Panc1 (cell line): ENCODE measurements at regions not wholly inside any gene's neighbourhood (a gene's known extent, or its start where the extent isn't known, plus 50 kb on each side); places are given as distances from the start of the nearest gene placed in this dataset.

Experiments
- ATAC-seq: fragments of 200-7000 bp; cut with Tn5 transposase; 2 replicates; pipeline ENCODE4 v1.9.1; 2020; ENCODE audit warnings: mild to moderate bottlenecking, moderate library complexity
- BruUV-seq: library from RNA; stranded (reverse); fragments of 400-500 nt; replicated peaks from 2 replicates; lab custom pipeline; 2021; lab: Mats Ljungman, UMichigan
- CTCF ChIA-PET: fragments of 300-600 bp; sonication (Branson Sonifier 250); formaldehyde crosslinking; loops from one replicate; lab custom pipeline; 2022; ENCODE audit warnings: antibody characterized with exemption; lab: Charles Lee
- POLR2A ChIA-PET: fragments of 300-600 bp; sonication (Branson Sonifier 250); formaldehyde crosslinking; loops from one replicate; lab custom pipeline; 2022; ENCODE audit warnings: antibody characterized with exemption; lab: Charles Lee
- DNase-seq: peaks from one replicate; pipeline ENCODE4 v3.0.0-alpha.2; 2010; ENCODE audit warnings: low read depth, low spot score
- H3K27ac ChIP-seq: 2 replicates; pipeline ENCODE4 v1.5.1; 2011; ENCODE audit warnings: mild to moderate bottlenecking, low read length, inconsistent platforms
- H3K27me3 ChIP-seq: fragments of 200-500 bp; sonication (Bioruptor generic); 2 replicates; pipeline ENCODE4 v1.6.0; 2014; ENCODE audit warnings: low read length, inconsistent platforms; ENCODE audit not compliant: control insufficient read depth, insufficient read depth
- H3K36me3 ChIP-seq: fragments of 200-500 bp; sonication (Bioruptor generic); 2 replicates; pipeline ENCODE4 v1.5.1; 2014; ENCODE audit warnings: inconsistent platforms, mild to moderate bottlenecking, low read length, moderate library complexity; ENCODE audit not compliant: control insufficient read depth, insufficient read depth
- H3K4me1 ChIP-seq: 2 replicates; pipeline ENCODE4 v1.5.1; 2011; ENCODE audit warnings: inconsistent platforms, mild to moderate bottlenecking, low read length, moderate library complexity; ENCODE audit not compliant: control insufficient read depth, insufficient read depth
- H3K4me3 ChIP-seq, 2 experiments: 2 replicates each; pipeline ENCODE4 v1.5.1; 2011 to 2012; ENCODE audit warnings: low read depth in 2 of 2, low read length in 2 of 2, mild to moderate bottlenecking in 2 of 2, inconsistent platforms in 1 of 2, moderate library complexity in 1 of 2
- H3K9me3 ChIP-seq: fragments of 200-500 bp; sonication (Bioruptor generic); 2 replicates; pipeline ENCODE4 v1.5.1; 2014; ENCODE audit warnings: low read depth, mild to moderate bottlenecking, inconsistent platforms, low read length, moderate library complexity; ENCODE audit not compliant: control insufficient read depth, insufficient read depth
- CTCF ChIP-seq: fragments of 450-650 bp; IDR thresholded peaks from 2 replicates; pipeline ENCODE4 v1.5.1; 2017; ENCODE audit warnings: mild to moderate bottlenecking
- POLR2AphosphoS5 ChIP-seq: IDR thresholded peaks from 2 replicates; pipeline ENCODE4 v1.6.1; 2012; ENCODE audit warnings: mild to moderate bottlenecking, low read depth, low read length, moderate library complexity
- SIN3A ChIP-seq: IDR thresholded peaks from 2 replicates; pipeline ENCODE4 v1.6.1; 2012; ENCODE audit warnings: low read depth, mild to moderate bottlenecking, low read length, moderate library complexity, borderline replicate concordance; ENCODE audit not compliant: insufficient read depth
- TCF7L2 ChIP-seq: IDR thresholded peaks from 2 replicates; pipeline ENCODE4 v1.6.1; 2011; ENCODE audit warnings: mild to moderate bottlenecking, low read depth, low read length, inconsistent platforms
- in situ Hi-C: cut with HindIII; loops from 2 replicates; pipeline ENCODE4 v1.10.0; 2016; ENCODE audit warnings: low sequenced_read_pairs, low pct_unique_long_range_greater_than_20kb
- intact Hi-C: fragments of 100-400 bp; cut with micrococcal nuclease; formaldehyde crosslinking; loops from one replicate; pipeline ENCODE4 v1.10.0; 2022; ENCODE audit not compliant: unreplicated experiment
- TF ChIP-seq, protein P1 (sequence below), 2 experiments: IDR thresholded peaks; 2 replicates each; pipeline ENCODE4 v1.6.1; 2011 to 2012; ENCODE audit warnings: low read depth in 2 of 2, control low read depth in 1 of 2, low read length in 1 of 2, mild to moderate bottlenecking in 1 of 2, moderate library complexity in 1 of 2; ENCODE audit not compliant: insufficient read depth in 1 of 2

DNA sequence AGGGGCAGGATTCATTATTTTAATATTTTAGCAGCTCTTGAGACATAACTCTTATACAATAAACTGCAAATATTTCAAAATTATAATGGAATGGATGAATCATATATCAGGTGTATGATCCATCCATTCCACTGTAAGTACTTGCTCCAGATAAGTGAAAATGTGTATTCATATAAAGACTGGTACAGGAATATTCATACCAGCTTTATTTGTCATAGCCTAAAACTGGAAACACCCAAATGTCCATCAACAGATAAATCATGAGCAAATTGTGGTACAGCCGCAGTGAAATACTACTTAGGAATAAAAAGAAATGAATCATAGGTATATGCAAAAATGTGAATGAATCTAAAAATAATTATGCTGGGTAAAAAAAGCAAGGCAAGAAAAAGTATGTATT, 263.6 kb upstream of the SYT10 start:
- no peaks in the 10 kb centered on the region for H3K36me3 ChIP-seq
- no peaks in the 10 kb centered on the region for H3K4me1 ChIP-seq
- no peak overlapping the region for H3K27ac ChIP-seq
- no peaks in the 10 kb centered on the region for H3K27me3 ChIP-seq
- ChIA-PET POLR2A (no interaction called here), CTCF (no interaction called here)
- no peak for DNase-seq
- H3K9me3 ChIP-seq: peaks cover 11% of the 10 kb centered on the region
- intact Hi-C loops (no loop called here), in situ Hi-C loops (no loop called here)
- no TSS peak for BruUV-seq
- no peak overlapping the region for H3K4me3 ChIP-seq
- TF ChIP-seq SIN3A (no peak), TCF7L2 (no peak), POLR2AphosphoS5 (no peak), CTCF (no peak)
- TF ChIP-seq, protein P1, sequence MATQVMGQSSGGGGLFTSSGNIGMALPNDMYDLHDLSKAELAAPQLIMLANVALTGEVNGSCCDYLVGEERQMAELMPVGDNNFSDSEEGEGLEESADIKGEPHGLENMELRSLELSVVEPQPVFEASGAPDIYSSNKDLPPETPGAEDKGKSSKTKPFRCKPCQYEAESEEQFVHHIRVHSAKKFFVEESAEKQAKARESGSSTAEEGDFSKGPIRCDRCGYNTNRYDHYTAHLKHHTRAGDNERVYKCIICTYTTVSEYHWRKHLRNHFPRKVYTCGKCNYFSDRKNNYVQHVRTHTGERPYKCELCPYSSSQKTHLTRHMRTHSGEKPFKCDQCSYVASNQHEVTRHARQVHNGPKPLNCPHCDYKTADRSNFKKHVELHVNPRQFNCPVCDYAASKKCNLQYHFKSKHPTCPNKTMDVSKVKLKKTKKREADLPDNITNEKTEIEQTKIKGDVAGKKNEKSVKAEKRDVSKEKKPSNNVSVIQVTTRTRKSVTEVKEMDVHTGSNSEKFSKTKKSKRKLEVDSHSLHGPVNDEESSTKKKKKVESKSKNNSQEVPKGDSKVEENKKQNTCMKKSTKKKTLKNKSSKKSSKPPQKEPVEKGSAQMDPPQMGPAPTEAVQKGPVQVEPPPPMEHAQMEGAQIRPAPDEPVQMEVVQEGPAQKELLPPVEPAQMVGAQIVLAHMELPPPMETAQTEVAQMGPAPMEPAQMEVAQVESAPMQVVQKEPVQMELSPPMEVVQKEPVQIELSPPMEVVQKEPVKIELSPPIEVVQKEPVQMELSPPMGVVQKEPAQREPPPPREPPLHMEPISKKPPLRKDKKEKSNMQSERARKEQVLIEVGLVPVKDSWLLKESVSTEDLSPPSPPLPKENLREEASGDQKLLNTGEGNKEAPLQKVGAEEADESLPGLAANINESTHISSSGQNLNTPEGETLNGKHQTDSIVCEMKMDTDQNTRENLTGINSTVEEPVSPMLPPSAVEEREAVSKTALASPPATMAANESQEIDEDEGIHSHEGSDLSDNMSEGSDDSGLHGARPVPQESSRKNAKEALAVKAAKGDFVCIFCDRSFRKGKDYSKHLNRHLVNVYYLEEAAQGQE (IDR thresholded peaks at IDR 0.05; ENCODE audit: insufficient read depth in 1 of 2, low read depth in 2 of 2, low read length in 1 of 2): no peak
- no peak for ATAC-seq

DNA sequence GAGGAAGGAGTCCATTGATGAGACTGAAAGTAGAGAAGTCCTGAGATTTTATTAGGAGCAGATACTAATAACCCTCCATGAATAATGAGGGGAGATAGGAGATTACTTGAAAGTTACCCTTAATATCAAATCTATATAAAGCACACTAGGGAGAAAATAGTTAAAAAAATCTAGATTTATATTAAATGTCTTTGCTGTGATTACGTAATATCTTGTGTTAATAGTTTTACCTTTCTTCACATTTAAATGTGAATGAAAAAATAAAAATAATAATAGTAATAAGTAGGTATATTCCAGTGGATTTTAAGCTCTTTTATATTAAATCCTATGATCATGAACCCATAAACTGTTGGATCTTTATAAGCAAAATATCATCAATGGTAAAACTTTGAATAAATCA, 267.3 kb upstream of the SYT10 start:
- Histone ChIP-seq H3K4me1 (no peaks in the 10 kb centered on the region), H3K27me3 (no peaks in the 10 kb centered on the region), H3K27ac (no peak overlapping the region), H3K36me3 (no peaks in the 10 kb centered on the region), H3K9me3 (peaks cover 3% of the 10 kb centered on the region; the same call in 1 of the 2 replicates), H3K4me3 (no peak overlapping the region)
- no peak for ATAC-seq
- in situ Hi-C loops: no loop called here
- intact Hi-C loops: no loop called here
- CTCF ChIA-PET: no interaction called here
- DNase-seq: no peak
- no TSS peak for BruUV-seq
- POLR2A ChIA-PET: no interaction called here
- no peak for TF ChIP-seq CTCF
- no peak for TF ChIP-seq POLR2AphosphoS5
- TF ChIP-seq TCF7L2: no peak
- TF ChIP-seq, protein P1 (IDR thresholded peaks at IDR 0.05; ENCODE audit: insufficient read depth in 1 of 2, low read depth in 2 of 2, low read length in 1 of 2): no peak
- no peak for TF ChIP-seq SIN3A
